ENCODE measurements at regions not wholly inside any gene's neighbourhood (a gene's known extent, or its start where the extent isn't known, plus 50 kb on each side); places are given as distances from the start of the nearest gene placed in this dataset.

GRCh38 chr5:79182141-79182540 is 53.8 kb upstream of the JMY start:
- intact Hi-C loops (cut with micrococcal nuclease; ENCODE audit: unreplicated experiment) (no loop called here), in situ Hi-C loops (cut with HindIII; ENCODE audit: extremely low pct_ligation_motif_present, low pct_unique_long_range_greater_than_20kb) (no loop called here)
- no TSS peak for BruUV-seq (replicated peaks)
- Histone ChIP-seq H3K4me1 (ENCODE audit: insufficient read depth, low read length) (no peaks in the 10 kb centered on the region), H3K4me3 (replicated peaks in 1 of 3; ENCODE audit: insufficient read depth in 1 of 3, low read depth in 2 of 3, low read length in 3 of 3) (no peak overlapping the region), H3K27ac (ENCODE audit: extremely low read length, insufficient read depth, low read length) (no peak overlapping the region), H3K36me3 (replicated peaks in 1 of 2; ENCODE audit: control insufficient read depth in 1 of 2, insufficient read depth in 2 of 2, low read length in 2 of 2) (no peaks in the 10 kb centered on the region), H3K9me3 (ENCODE audit: low read length) (no peaks in the 10 kb centered on the region), H3K9ac (ENCODE audit: insufficient read depth, low read depth, low read length) (no peak overlapping the region), H3K27me3 (ENCODE audit: control insufficient read depth in 1 of 2, insufficient read depth in 2 of 2, low read length in 2 of 2) (no peaks in the 10 kb centered on the region), H4K20me1 (ENCODE audit: insufficient read depth, low read length) (no peaks in the 10 kb centered on the region), H3K4me2 (ENCODE audit: low read depth, low read length) (no peak overlapping the region), H3K79me2 (ENCODE audit: insufficient read depth, low read length) (no peaks in the 10 kb centered on the region), H2AFZ (ENCODE audit: low read length) (no peak overlapping the region)
- DNase-seq (ENCODE audit: low spot score) (no peak), ATAC-seq (no peak), FAIRE-seq (no peak)
- TF ChIP-seq HOXA5 (CRISPR knock-in tag; IDR thresholded peaks at IDR 0.05) (no peak), CEBPB (IDR thresholded peaks at IDR 0.05; ENCODE audit: borderline replicate concordance, low read depth, low read length) (peak; percentile 71), CBX2 (IDR thresholded peaks at IDR 0.05; ENCODE audit: low read depth, low read length) (no peak), CBX2 (CRISPR knock-in tag; IDR thresholded peaks at IDR 0.05; ENCODE audit: low read depth) (no peak), ZNF280B (CRISPR knock-in tag; IDR thresholded peaks at IDR 0.05; ENCODE audit: borderline replicate concordance) (no peak), MXD4 (CRISPR knock-in tag; IDR thresholded peaks at IDR 0.05) (no peak), ZNF652 (CRISPR knock-in tag; IDR thresholded peaks at IDR 0.05; ENCODE audit: borderline replicate concordance, low read depth) (0 out of 2 replicates have a peak, but pooled peaks have one; percentile 41), ZUFSP (CRISPR knock-in tag; IDR thresholded peaks at IDR 0.05; ENCODE audit: borderline replicate concordance) (no peak)
- POLR2A ChIA-PET: no interaction called here
- CTCF ChIA-PET (ENCODE audit: low intra/inter-chr PET ratio, low total read pairs): no interaction called here

Data from HepG2 (cell line).